Natural killer cell (primary cell): ENCODE measurements at regions not wholly inside any gene's neighbourhood (a gene's known extent, or its start where the extent isn't known, plus 50 kb on each side); places are given as distances from the start of the nearest gene placed in this dataset.

Experiments
- ATAC-seq, 3 donors: fragments of 150-1000 bp in 2 of 3; fragments of 200-7000 bp in 1 of 3; cut with Tn5 transposase; 1 replicate in 1 of 3; 2 replicates in 2 of 3; pipeline ENCODE4 v1.10.0; 2021; ENCODE audit warnings: mild to moderate bottlenecking in 2 of 3, moderate library complexity in 2 of 3
- DNase-seq, 2 donors: peaks; one replicate each; pipeline versions ENCODE4 v3.0.0 to v3.0.0-alpha.2; 2013 to 2021; ENCODE audit warnings: mixed read lengths in 1 of 2
- H3K27ac ChIP-seq: one replicate; pipeline ENCODE4 v1.5.1; 2013; ENCODE audit warnings: mild to moderate bottlenecking, low read length
- H3K27me3 ChIP-seq: one replicate; pipeline ENCODE4 v1.6.1; 2013; ENCODE audit warnings: low read length; ENCODE audit not compliant: control insufficient read depth, insufficient read depth
- H3K36me3 ChIP-seq: one replicate; pipeline ENCODE4 v1.6.1; 2013; ENCODE audit warnings: low read length; ENCODE audit not compliant: control insufficient read depth, insufficient read depth
- H3K4me1 ChIP-seq: one replicate; pipeline ENCODE4 v1.6.1; 2013; ENCODE audit warnings: low read length; ENCODE audit not compliant: control insufficient read depth, insufficient read depth
- H3K4me3 ChIP-seq: one replicate; pipeline ENCODE4 v1.5.1; 2013; ENCODE audit warnings: low read length
- H3K9me3 ChIP-seq: one replicate; pipeline ENCODE4 v1.6.1; 2013; ENCODE audit warnings: low read length; ENCODE audit not compliant: control insufficient read depth, insufficient read depth
- H3K27ac Mint-ChIP-seq, 2 donors: one replicate each; pipeline ENCODE4 v1.8.0; 2022; ENCODE audit warnings: mild to moderate bottlenecking in 2 of 2, mixed read lengths in 2 of 2, moderate library complexity in 1 of 2
- H3K27me3 Mint-ChIP-seq, 2 donors: one replicate each; pipeline ENCODE4 v1.8.0; 2022; ENCODE audit warnings: low read depth in 2 of 2, mixed read lengths in 2 of 2
- H3K36me3 Mint-ChIP-seq: one replicate; pipeline ENCODE4 v1.8.0; 2022; ENCODE audit warnings: mixed read lengths
- H3K4me1 Mint-ChIP-seq, 2 donors: one replicate each; pipeline ENCODE4 v1.8.0; 2022; ENCODE audit warnings: mixed read lengths in 2 of 2
- H3K4me3 Mint-ChIP-seq: one replicate; pipeline ENCODE4 v1.8.0; 2022; ENCODE audit warnings: mild to moderate bottlenecking, moderate library complexity, mixed read lengths
- H3K9me3 Mint-ChIP-seq, 2 donors: one replicate each; pipeline ENCODE4 v1.8.0; 2022; ENCODE audit warnings: mixed read lengths in 2 of 2
- WGBS: methylation state at CpG from one replicate; pipeline ENCODE4 v1.1.7; 2013; ENCODE audit warnings: missing lambda C conversion rate; ENCODE audit not compliant: insufficient coverage; 5-methylcytosine and 5-hydroxymethylcytosine counted together
- intact Hi-C: fragments of 100-400 bp; cut with micrococcal nuclease; formaldehyde crosslinking; loops from one replicate; pipeline ENCODE4 v1.14.2; 2022
- TF ChIP-seq, protein P1 (sequence below): fragments of 200-600 bp; IDR thresholded peaks from one replicate; pipeline ENCODE4 v1.8.0; 2022; ENCODE audit warnings: antibody characterized with exemption

DNA sequence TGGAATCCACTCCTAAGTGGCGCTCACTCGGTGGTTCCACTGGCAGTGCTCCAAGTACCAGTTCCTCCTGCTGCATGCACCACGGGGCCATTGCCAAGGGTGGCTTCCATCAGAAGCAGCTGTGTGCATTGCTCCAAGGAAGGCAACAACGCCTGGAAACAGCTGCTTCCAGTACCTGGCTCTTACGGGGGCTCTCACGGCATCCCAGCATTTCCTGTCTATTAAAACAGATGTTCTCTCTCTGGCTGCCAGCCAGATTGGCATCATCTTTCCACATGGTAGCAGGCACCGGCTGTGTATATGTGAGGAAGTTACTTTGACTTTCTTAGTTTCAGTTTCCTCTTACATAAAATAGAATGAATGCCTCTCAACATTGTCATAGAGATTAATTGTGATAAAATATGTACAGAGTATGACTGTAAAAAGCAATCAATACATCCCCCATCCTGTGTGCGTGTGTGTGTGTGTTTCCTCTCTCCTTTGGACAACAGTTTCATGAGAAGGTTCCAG lies 84.9 kb downstream of the CMPK2 start:
- Mint-ChIP-seq H3K9me3 (no peaks in the 10 kb centered on the region), H3K4me1 (peaks cover 4% of the 10 kb centered on the region in 2 donors), H3K27me3 (peaks cover 0 to 13% of the 10 kb centered on the region in 2 donors), H3K27ac (no peak overlapping the region), H3K4me3 (no peak overlapping the region), H3K36me3 (no peaks in the 10 kb centered on the region)
- ATAC-seq, result peak in 2 of 3 donors; percentile 33 to 48
- no peaks in the 10 kb centered on the region for H3K9me3 ChIP-seq
- H3K27me3 ChIP-seq, result no peaks in the 10 kb centered on the region
- intact Hi-C loops, result no loop called here
- peak in 1 of 2 donors; percentile 7 for DNase-seq
- H3K36me3 ChIP-seq, result no peaks in the 10 kb centered on the region
- 4% methylated on average over 6 of the region's 8 CpGs for WGBS
- no peak overlapping the region for H3K4me3 ChIP-seq
- H3K4me1 ChIP-seq, result peaks cover 12% of the 10 kb centered on the region
- TF ChIP-seq, protein P1, sequence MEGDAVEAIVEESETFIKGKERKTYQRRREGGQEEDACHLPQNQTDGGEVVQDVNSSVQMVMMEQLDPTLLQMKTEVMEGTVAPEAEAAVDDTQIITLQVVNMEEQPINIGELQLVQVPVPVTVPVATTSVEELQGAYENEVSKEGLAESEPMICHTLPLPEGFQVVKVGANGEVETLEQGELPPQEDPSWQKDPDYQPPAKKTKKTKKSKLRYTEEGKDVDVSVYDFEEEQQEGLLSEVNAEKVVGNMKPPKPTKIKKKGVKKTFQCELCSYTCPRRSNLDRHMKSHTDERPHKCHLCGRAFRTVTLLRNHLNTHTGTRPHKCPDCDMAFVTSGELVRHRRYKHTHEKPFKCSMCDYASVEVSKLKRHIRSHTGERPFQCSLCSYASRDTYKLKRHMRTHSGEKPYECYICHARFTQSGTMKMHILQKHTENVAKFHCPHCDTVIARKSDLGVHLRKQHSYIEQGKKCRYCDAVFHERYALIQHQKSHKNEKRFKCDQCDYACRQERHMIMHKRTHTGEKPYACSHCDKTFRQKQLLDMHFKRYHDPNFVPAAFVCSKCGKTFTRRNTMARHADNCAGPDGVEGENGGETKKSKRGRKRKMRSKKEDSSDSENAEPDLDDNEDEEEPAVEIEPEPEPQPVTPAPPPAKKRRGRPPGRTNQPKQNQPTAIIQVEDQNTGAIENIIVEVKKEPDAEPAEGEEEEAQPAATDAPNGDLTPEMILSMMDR, result no peak
- H3K27ac ChIP-seq, result no peak overlapping the region

DNA sequence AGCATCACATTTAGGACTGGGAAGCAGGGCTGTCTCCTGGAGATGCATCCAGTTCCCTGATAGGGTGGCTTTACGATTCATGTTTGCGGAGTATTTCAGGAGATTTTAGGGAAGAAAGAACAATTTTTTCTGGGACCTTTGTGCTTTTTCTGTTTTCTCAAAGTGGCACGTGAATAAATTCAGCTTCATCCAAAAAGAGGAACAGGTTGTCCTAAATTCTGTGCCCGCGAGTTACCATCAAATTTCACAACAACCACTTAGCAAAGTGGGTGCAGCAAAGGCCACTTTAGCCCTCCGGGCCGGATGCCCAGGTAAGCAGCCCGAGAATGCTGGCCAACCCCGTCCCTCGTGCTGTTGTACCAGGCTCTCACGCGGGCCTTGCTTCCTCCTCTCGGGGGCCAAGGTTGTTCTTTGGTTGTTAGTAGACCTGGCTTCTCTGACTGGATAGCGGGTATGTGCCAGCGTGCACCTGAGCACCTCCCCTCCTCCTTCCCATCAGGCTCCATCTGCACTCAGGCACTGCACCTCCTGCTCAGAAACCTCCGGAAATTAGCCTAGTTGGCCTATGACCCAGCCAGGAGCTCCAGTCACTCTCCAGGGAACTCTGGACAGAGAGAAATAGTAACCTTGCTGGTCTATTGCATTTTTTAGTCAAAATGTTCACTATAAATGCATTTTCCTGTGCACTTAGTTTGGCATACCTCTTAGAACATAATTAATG lies 83.0 kb downstream of the CMPK2 start:
- Mint-ChIP-seq H3K36me3 (no peaks in the 10 kb centered on the region), H3K4me3 (no peak overlapping the region), H3K27me3 (peaks cover 0 to 11% of the 10 kb centered on the region in 2 donors), H3K9me3 (no peaks in the 10 kb centered on the region), H3K4me1 (peaks cover 4% of the 10 kb centered on the region in 2 donors), H3K27ac (no peak overlapping the region)
- no peak for ATAC-seq
- TF ChIP-seq, protein P1, result no peak
- Histone ChIP-seq H3K9me3 (no peaks in the 10 kb centered on the region), H3K4me1 (peaks cover 12% of the 10 kb centered on the region), H3K36me3 (no peaks in the 10 kb centered on the region), H3K4me3 (no peak overlapping the region), H3K27ac (no peak overlapping the region), H3K27me3 (no peaks in the 10 kb centered on the region)
- intact Hi-C loops, result no loop called here
- WGBS, result 67% methylated on average over 16 of the region's 16 CpGs
- DNase-seq, result no peak

DNA sequence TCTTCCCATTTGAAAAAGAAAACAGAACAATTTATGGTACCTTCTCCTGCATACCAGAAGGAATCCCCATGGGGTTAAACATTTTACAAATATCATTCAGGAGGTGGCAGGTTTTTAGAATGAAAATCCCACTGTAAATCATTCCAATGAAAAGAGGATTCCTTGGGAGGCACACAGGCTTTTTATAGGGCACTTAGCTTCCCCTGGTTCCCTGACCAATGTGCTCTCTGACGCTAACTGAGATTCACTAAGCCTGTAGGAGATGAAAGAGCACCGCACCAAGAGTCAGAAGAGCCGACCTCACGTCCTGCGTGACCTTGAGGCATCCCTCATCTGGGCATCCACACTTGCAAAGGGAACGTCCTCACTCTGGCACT lies 82.5 kb downstream of the CMPK2 start:
- no peak overlapping the region for H3K4me3 Mint-ChIP-seq
- DNase-seq (no peak), ATAC-seq (no peak)
- Histone ChIP-seq H3K27ac (no peak overlapping the region), H3K4me3 (no peak overlapping the region), H3K36me3 (no peaks in the 10 kb centered on the region), H3K27me3 (no peaks in the 10 kb centered on the region), H3K9me3 (no peaks in the 10 kb centered on the region), H3K4me1 (peaks cover 12% of the 10 kb centered on the region)
- no peaks in the 10 kb centered on the region for H3K36me3 Mint-ChIP-seq
- H3K4me1 Mint-ChIP-seq, result peaks cover 4% of the 10 kb centered on the region in 2 donors
- intact Hi-C loops, result no loop called here
- H3K9me3 Mint-ChIP-seq, result no peaks in the 10 kb centered on the region
- H3K27me3 Mint-ChIP-seq, result peaks cover 0 to 7% of the 10 kb centered on the region in 2 donors
- TF ChIP-seq, protein P1, result no peak
- WGBS, result 92% methylated on average over 6 of the region's 6 CpGs
- H3K27ac Mint-ChIP-seq, result no peak overlapping the region

DNA sequence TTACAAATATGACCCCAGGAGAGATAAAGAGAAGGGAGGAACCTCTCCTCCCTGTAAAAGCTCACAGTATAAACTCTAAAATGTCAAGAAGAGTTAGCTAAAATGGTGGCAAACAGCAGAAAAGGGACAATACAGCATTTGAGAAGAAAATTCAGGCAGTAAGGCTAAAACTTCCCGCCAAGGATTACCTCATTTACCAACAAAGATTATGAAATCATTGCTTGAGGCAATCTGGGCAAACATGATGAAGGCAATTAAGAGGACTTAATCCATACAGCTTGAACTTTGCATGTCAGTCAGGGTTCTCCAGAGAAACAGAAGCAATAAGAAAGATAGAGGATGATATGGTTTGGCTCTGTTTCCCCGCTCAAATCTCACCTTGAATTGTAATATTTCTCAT lies 81.4 kb downstream of the CMPK2 start:
- TF ChIP-seq, protein P1, result no peak
- intact Hi-C loops, result no loop called here
- H3K27ac Mint-ChIP-seq, result no peak overlapping the region
- H3K4me3 Mint-ChIP-seq, result no peak overlapping the region
- no peak for DNase-seq
- H3K9me3 Mint-ChIP-seq, result no peaks in the 10 kb centered on the region
- H3K27ac ChIP-seq, result no peak overlapping the region
- H3K27me3 Mint-ChIP-seq, result peaks cover 4 to 7% of the 10 kb centered on the region in 2 donors
- peaks cover 4% of the 10 kb centered on the region in 2 donors for H3K4me1 Mint-ChIP-seq
- H3K36me3 Mint-ChIP-seq, result no peaks in the 10 kb centered on the region
- no peaks in the 10 kb centered on the region for H3K27me3 ChIP-seq
- H3K4me1 ChIP-seq, result peaks cover 12% of the 10 kb centered on the region
- no peaks in the 10 kb centered on the region for H3K9me3 ChIP-seq
- no peaks in the 10 kb centered on the region for H3K36me3 ChIP-seq
- 83% methylated on average over 2 of the region's 2 CpGs for WGBS
- no peak for ATAC-seq
- H3K4me3 ChIP-seq, result no peak overlapping the region
